Heart right ventricle (tissue), 16 donors: ENCODE measurements at regions not wholly inside any gene's neighbourhood (a gene's known extent, or its start where the extent isn't known, plus 50 kb on each side); places are given as distances from the start of the nearest gene placed in this dataset.

Source experiments
- ATAC-seq, 8 donors: fragments of 200-7000 bp; cut with Tn5 transposase; one replicate each; pipeline ENCODE4 v1.9.1; 2020; ENCODE audit warnings: mild to moderate bottlenecking in 8 of 8, moderate library complexity in 8 of 8, moderate number of reproducible peaks in 1 of 8
- DNase-seq, 2 donors: peaks; one replicate each; pipeline ENCODE4 v3.0.0-alpha.2; 2020
- H3K27ac ChIP-seq, 10 donors: fragments of 200-600 bp; sonication (generic) in 2 of 10; one replicate each; pipeline versions ENCODE4 v1.5.0 to v1.8.0; 2020 to 2022; ENCODE audit warnings: mild to moderate bottlenecking in 3 of 10
- H3K27me3 ChIP-seq, 7 donors: fragments of 200-600 bp; one replicate each; pipeline ENCODE4 v1.8.0; 2021 to 2022; ENCODE audit warnings: mild to moderate bottlenecking in 2 of 7
- H3K36me3 ChIP-seq, 9 donors: fragments of 200-600 bp; sonication (generic) in 1 of 9; one replicate each; pipeline versions ENCODE4 v1.5.0 to v1.8.0; 2020 to 2022; ENCODE audit warnings: mild to moderate bottlenecking in 2 of 9
- H3K4me1 ChIP-seq, 9 donors: fragments of 200-600 bp; sonication (generic) in 1 of 9; one replicate each; pipeline versions ENCODE4 v1.5.0 to v1.8.0; 2020 to 2022; ENCODE audit warnings: mild to moderate bottlenecking in 4 of 9
- H3K4me3 ChIP-seq, 10 donors: fragments of 200-600 bp; sonication (generic) in 2 of 10; one replicate each; pipeline versions ENCODE4 v1.5.0 to v1.8.0; 2020 to 2022; ENCODE audit warnings: mild to moderate bottlenecking in 7 of 10, moderate library complexity in 2 of 10
- H3K9me3 ChIP-seq, 11 donors: fragments of 200-600 bp in 10 of 11; sonication (generic) in 2 of 11; one replicate each; pipeline versions ENCODE4 v1.5.0 to v1.8.0; 2013 to 2022; ENCODE audit warnings: mild to moderate bottlenecking in 2 of 11, control low read depth in 1 of 11, moderate library complexity in 1 of 11
- CTCF ChIP-seq, 9 donors: fragments of 200-600 bp; sonication (generic) in 2 of 9; IDR thresholded peaks; one replicate each; pipeline versions ENCODE4 v1.5.0 to v1.8.0; 2021 to 2022; ENCODE audit warnings: antibody characterized with exemption in 9 of 9, mild to moderate bottlenecking in 5 of 9, moderate library complexity in 1 of 9
- WGBS, 2 donors: extraction: QIAGEN DNeasy Blood & Tissue Kit; methylation state at CpG; one replicate each; pipeline ENCODE4 v1.1.7; 2013; ENCODE audit warnings: inconsistent platforms in 1 of 2; 5-methylcytosine and 5-hydroxymethylcytosine counted together
- intact Hi-C, 10 donors: fragments of 100-400 bp; cut with DNase I; formaldehyde crosslinking; loops; one replicate each; pipeline versions ENCODE4 v1.11.1 to v1.14.2; 2022
- donor health status: Arrhythmogenic right ventricular cardiomyopathy.
- donor health status: ischemic (EF 13 %, LVEDD 7.1; RV severe dilation, severe dysfunction).
- donor health status: healthy with polysubstance abuse.
- donor health status: DM: no; HTN: yes; CAD: no.
- donor health status: DM: no; HTN: no; CAD: no.
- donor health status: ischemic (EF 25% LVEDD 6.9; RV normal size, moderate dysfunction).
- donor health status: ischemic (EF 25% LVEDD 5.7; RV mildly dilated, moderate dysfunction).
- donor health status: healthy.
- donor health status: DM: yes; HTN: yes; CAD: no.
- donor health status: Ischemic cardiomyopathy.
- donor health status: ischemic (EF 35%, LVEDD 5.7; RV mildly dilated, moderate dysfunction).
- donor health status: nonischemic (EF 11% LVEDD 7.7; RV severe dilation, severe dysfunction).
- donor health status: DM: yes; HTN: yes; CAD: no.
- donor health status: PGD.
- donor health status: ischemic (EF 29% LVEDD 5.4; RV normal size, mild dysfunction).
- donor health status: nonischemic (EF 23%, LVEDD 6.1; RV moderate dilation, normal function).

GRCh38 chr5:144538845-144539244, 368.2 kb downstream of the KCTD16 start:
- Histone ChIP-seq H3K4me1 (no peaks in the 10 kb centered on the region), H3K27ac (no peak overlapping the region), H3K27me3 (no peaks in the 10 kb centered on the region), H3K4me3 (no peak overlapping the region), H3K9me3 (peaks cover 0 to 19% (median 3%) of the 10 kb centered on the region in 11 donors), H3K36me3 (no peaks in the 10 kb centered on the region)
- TF ChIP-seq CTCF (IDR thresholded peaks at IDR 0.05): no peak
- DNase-seq (no peak), ATAC-seq (no peak)
- 64 to 73% methylated on average over 3 of the region's 3 CpGs for WGBS, 2 donors
- intact Hi-C loops: no loop called here
